ENCODE measurements at regions not wholly inside any gene's neighbourhood (a gene's known extent, or its start where the extent isn't known, plus 50 kb on each side); places are given as distances from the start of the nearest gene placed in this dataset.
A peak's percentile ranks its signal among the peaks of the same experiment; 100 is the strongest.
"Not testable (repeated sequence)": the region's sequence is repeated elsewhere in the genome, so short reads cannot be mapped to it uniquely, and the experiment has no call there.

DNA sequence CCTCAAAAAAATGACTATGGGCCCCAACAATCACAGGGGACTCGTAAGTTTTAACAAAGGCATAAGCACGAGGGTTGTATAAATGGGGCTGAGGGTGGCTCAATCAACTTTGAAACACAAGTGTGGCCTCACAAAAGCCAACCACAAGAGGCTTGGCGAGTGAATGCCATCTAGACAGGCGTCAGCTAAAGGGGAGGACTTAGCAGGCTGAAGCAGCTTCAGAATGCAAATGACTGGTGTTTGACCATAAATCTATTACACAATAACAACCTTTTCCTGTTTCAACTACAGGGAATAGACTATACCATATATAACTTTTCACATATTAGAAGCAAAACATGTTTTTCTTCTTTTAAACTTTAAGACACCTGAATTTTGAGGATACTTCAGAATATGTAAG, 777.9 kb downstream of the FSCB start:
- H3K9ac ChIP-seq = no peak overlapping the region
- H3K27me3 ChIP-seq (ENCODE audit: insufficient read depth, low read depth) = no peaks in the 10 kb centered on the region
- no peaks in the 10 kb centered on the region for H3K4me1 ChIP-seq (ENCODE audit: low read depth, poor library complexity, severe bottlenecking)
- TF ChIP-seq, protein P1, sequence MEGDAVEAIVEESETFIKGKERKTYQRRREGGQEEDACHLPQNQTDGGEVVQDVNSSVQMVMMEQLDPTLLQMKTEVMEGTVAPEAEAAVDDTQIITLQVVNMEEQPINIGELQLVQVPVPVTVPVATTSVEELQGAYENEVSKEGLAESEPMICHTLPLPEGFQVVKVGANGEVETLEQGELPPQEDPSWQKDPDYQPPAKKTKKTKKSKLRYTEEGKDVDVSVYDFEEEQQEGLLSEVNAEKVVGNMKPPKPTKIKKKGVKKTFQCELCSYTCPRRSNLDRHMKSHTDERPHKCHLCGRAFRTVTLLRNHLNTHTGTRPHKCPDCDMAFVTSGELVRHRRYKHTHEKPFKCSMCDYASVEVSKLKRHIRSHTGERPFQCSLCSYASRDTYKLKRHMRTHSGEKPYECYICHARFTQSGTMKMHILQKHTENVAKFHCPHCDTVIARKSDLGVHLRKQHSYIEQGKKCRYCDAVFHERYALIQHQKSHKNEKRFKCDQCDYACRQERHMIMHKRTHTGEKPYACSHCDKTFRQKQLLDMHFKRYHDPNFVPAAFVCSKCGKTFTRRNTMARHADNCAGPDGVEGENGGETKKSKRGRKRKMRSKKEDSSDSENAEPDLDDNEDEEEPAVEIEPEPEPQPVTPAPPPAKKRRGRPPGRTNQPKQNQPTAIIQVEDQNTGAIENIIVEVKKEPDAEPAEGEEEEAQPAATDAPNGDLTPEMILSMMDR (conservative IDR thresholded peaks at IDR 0.05; ENCODE audit: low read depth, low read length) = no peak
- no peak overlapping the region for H3K4me3 ChIP-seq (IDR thresholded peaks at IDR 0.05; ENCODE audit: insufficient read depth, low read depth, low read length)
- H3K36me3 ChIP-seq (ENCODE audit: insufficient read depth) = no peaks in the 10 kb centered on the region
- H2AFZ ChIP-seq (ENCODE audit: low read depth) = peak overlapping the region; percentile 30; the same call in 1 of the 2 replicates
- no peaks in the 10 kb centered on the region for H4K20me1 ChIP-seq (ENCODE audit: insufficient read depth)
- no peak overlapping the region for H3K4me2 ChIP-seq
- H3K79me2 ChIP-seq (ENCODE audit: insufficient read depth, low read depth) = no peaks in the 10 kb centered on the region
- peak overlapping the region; percentile 13; the same call in 1 of the 2 replicates for H3K27ac ChIP-seq

GRCh38 chr14:43706900-43707299, 800.2 kb downstream of the FSCB start:
- no peak overlapping the region for H3K4me2 ChIP-seq
- TF ChIP-seq, protein P1 (conservative IDR thresholded peaks at IDR 0.05; ENCODE audit: low read depth, low read length) = no peak
- H3K4me3 ChIP-seq (IDR thresholded peaks at IDR 0.05; ENCODE audit: insufficient read depth, low read depth, low read length) = no peak overlapping the region
- no peaks in the 10 kb centered on the region for H3K27me3 ChIP-seq (ENCODE audit: insufficient read depth, low read depth)
- no peaks in the 10 kb centered on the region for H4K20me1 ChIP-seq (ENCODE audit: insufficient read depth)
- no peaks in the 10 kb centered on the region for H3K36me3 ChIP-seq (ENCODE audit: insufficient read depth)
- no peaks in the 10 kb centered on the region for H3K79me2 ChIP-seq (ENCODE audit: insufficient read depth, low read depth)
- H3K4me1 ChIP-seq (ENCODE audit: low read depth, poor library complexity, severe bottlenecking) = peaks cover 10% of the 10 kb centered on the region
- no peak overlapping the region for H3K9ac ChIP-seq
- H3K27ac ChIP-seq = no peak overlapping the region
- no peak overlapping the region for H2AFZ ChIP-seq (ENCODE audit: low read depth)

GRCh38 chr14:43698561-43699284, 808.4 kb downstream of the FSCB start:
- H3K4me3 ChIP-seq (IDR thresholded peaks at IDR 0.05; ENCODE audit: insufficient read depth, low read depth, low read length); H4K20me1 ChIP-seq (ENCODE audit: insufficient read depth); H2AFZ ChIP-seq (ENCODE audit: low read depth); H3K27ac ChIP-seq; H3K9ac ChIP-seq; H3K4me1 ChIP-seq (ENCODE audit: low read depth, poor library complexity, severe bottlenecking); H3K36me3 ChIP-seq (ENCODE audit: insufficient read depth); H3K27me3 ChIP-seq (ENCODE audit: insufficient read depth, low read depth); H3K79me2 ChIP-seq (ENCODE audit: insufficient read depth, low read depth); H3K4me2 ChIP-seq: not testable (repeated sequence)

- Histone ChIP-seq H3K79me2 (ENCODE audit: insufficient read depth, low read depth) (no peaks in the 10 kb centered on the region), H3K27me3 (ENCODE audit: insufficient read depth, low read depth) (no peaks in the 10 kb centered on the region), H3K27ac (no peak overlapping the region), H2AFZ (ENCODE audit: low read depth) (no peak overlapping the region), H3K36me3 (ENCODE audit: insufficient read depth) (no peaks in the 10 kb centered on the region), H3K4me3 (IDR thresholded peaks at IDR 0.05; ENCODE audit: insufficient read depth, low read depth, low read length) (no peak overlapping the region), H3K4me1 (ENCODE audit: low read depth, poor library complexity, severe bottlenecking) (peaks cover 18% of the 10 kb centered on the region), H3K9ac (no peak overlapping the region), H4K20me1 (ENCODE audit: insufficient read depth) (no peaks in the 10 kb centered on the region), H3K4me2 (no peak overlapping the region)
- TF ChIP-seq, protein P1 (conservative IDR thresholded peaks at IDR 0.05; ENCODE audit: low read depth, low read length) = no peak
Observed at GRCh38 chr14:43697003-43697402, 810.1 kb downstream of the FSCB start.

GRCh38 chr14:43692706-43693105, 814.4 kb downstream of the FSCB start:
- H3K27ac ChIP-seq = peak overlapping the region; percentile 43
- no peaks in the 10 kb centered on the region for H4K20me1 ChIP-seq (ENCODE audit: insufficient read depth)
- no peak overlapping the region for H2AFZ ChIP-seq (ENCODE audit: low read depth)
- no peaks in the 10 kb centered on the region for H3K27me3 ChIP-seq (ENCODE audit: insufficient read depth, low read depth)
- H3K36me3 ChIP-seq (ENCODE audit: insufficient read depth) = no peaks in the 10 kb centered on the region
- no peak overlapping the region for H3K4me3 ChIP-seq (IDR thresholded peaks at IDR 0.05; ENCODE audit: insufficient read depth, low read depth, low read length)
- no peak overlapping the region for H3K9ac ChIP-seq
- TF ChIP-seq, protein P1 (conservative IDR thresholded peaks at IDR 0.05; ENCODE audit: low read depth, low read length) = no peak
- peak overlapping the region; percentile 59 for H3K4me2 ChIP-seq
- H3K79me2 ChIP-seq (ENCODE audit: insufficient read depth, low read depth) = no peaks in the 10 kb centered on the region
- peaks cover 24% of the 10 kb centered on the region for H3K4me1 ChIP-seq (ENCODE audit: low read depth, poor library complexity, severe bottlenecking)

All from KMS-11 (cell line).